GM18870 (cell line): ENCODE measurements at regions not wholly inside any gene's neighbourhood (a gene's known extent, or its start where the extent isn't known, plus 50 kb on each side); places are given as distances from the start of the nearest gene placed in this dataset.
"Not testable (repeated sequence)": the region's sequence is repeated elsewhere in the genome, so short reads cannot be mapped to it uniquely, and the experiment has no call there.

Experiments used
- ATAC-seq: cut with Tn5 transposase; IDR thresholded peaks from one replicate; pipeline ENCODE4 v1.9.1; 2021; ENCODE audit warnings: moderate library complexity; ENCODE audit not compliant: unreplicated experiment

GRCh38 chr20:26134606-26135005, 438.0 kb upstream of the ZNF337 start:
- ATAC-seq: no peak

GRCh38 chr20:26133794-26134193, 437.1 kb upstream of the ZNF337 start:
- ATAC-seq: not testable (repeated sequence)

- not testable (repeated sequence) for ATAC-seq
These were observed 424.3 kb upstream of the ZNF337 start for GRCh38 chr20:26120920-26121319.

- not testable (repeated sequence) for ATAC-seq
These were observed 397.8 kb upstream of the ZNF337 start for GRCh38 chr20:26094498-26094897.

GRCh38 chr20:26091921-26092320, 395.3 kb upstream of the ZNF337 start:
- ATAC-seq: not testable (repeated sequence)

GRCh38 chr20:26086195-26086594, 389.5 kb upstream of the ZNF337 start:
- ATAC-seq: not testable (repeated sequence)

- ATAC-seq: not testable (repeated sequence)
These were observed 377.3 kb upstream of the ZNF337 start for GRCh38 chr20:26073972-26074371.

- not testable (repeated sequence) for ATAC-seq
These were observed 362.7 kb upstream of the ZNF337 start for GRCh38 chr20:26059324-26059723.

- ATAC-seq: not testable (repeated sequence)
These were observed 361.8 kb upstream of the ZNF337 start for GRCh38 chr20:26058446-26058845.

- ATAC-seq: not testable (repeated sequence)
These were observed 360.6 kb upstream of the ZNF337 start for GRCh38 chr20:26057135-26057752.

- not testable (repeated sequence) for ATAC-seq
These were observed 329.1 kb upstream of the ZNF337 start for GRCh38 chr20:26025792-26026191.

GRCh38 chr20:26010942-26011276, 314.3 kb upstream of the ZNF337 start:
- ATAC-seq: not testable (repeated sequence)

GRCh38 chr20:26010224-26010941, 313.7 kb upstream of the ZNF337 start:
- not testable (repeated sequence) for ATAC-seq

GRCh38 chr20:26009402-26010223, 313.0 kb upstream of the ZNF337 start:
- ATAC-seq: not testable (repeated sequence)

GRCh38 chr20:26008026-26008425, 311.4 kb upstream of the ZNF337 start:
- ATAC-seq: not testable (repeated sequence)

GRCh38 chr20:26006164-26006563, 309.5 kb upstream of the ZNF337 start:
- not testable (repeated sequence) for ATAC-seq

- ATAC-seq: not testable (repeated sequence)
These were observed 307.3 kb upstream of the ZNF337 start for GRCh38 chr20:26003959-26004358.

- ATAC-seq: not testable (repeated sequence)
These were observed 300.9 kb upstream of the ZNF337 start for GRCh38 chr20:25997367-25998038.

GRCh38 chr20:25992146-25992545, 295.5 kb upstream of the ZNF337 start:
- no peak for ATAC-seq

- no peak for ATAC-seq
These were observed 295.1 kb upstream of the ZNF337 start for GRCh38 chr20:25991756-25992130.
